ENCODE measurements at regions not wholly inside any gene's neighbourhood (a gene's known extent, or its start where the extent isn't known, plus 50 kb on each side); places are given as distances from the start of the nearest gene placed in this dataset.

GRCh38 chr2:47310801-47311560, 58.1 kb upstream of the EPCAM start:
- no peak for DNase-seq (ENCODE audit: extremely low spot score)
- POLR2A ChIA-PET = interaction anchor here (0.6 to 2.7 kb wide), 2 partner anchors 10 to 25 kb away, joined by 8 to 9 read pairs; no protein-coding TSS in a partner anchor
- TF ChIP-seq CTCF (IDR thresholded peaks at IDR 0.05; ENCODE audit: control extremely low read depth, extremely low read depth, low read depth, missing control alignments) = no peak
- CTCF ChIA-PET = interaction anchor here (1.4 to 15.4 kb wide), 4 partner anchors 10 to 331 kb away, joined by 3 to 158 read pairs (median 7); no protein-coding TSS in a partner anchor

GRCh38 chr2:47309952-47310800, 58.9 kb upstream of the EPCAM start:
- ChIA-PET CTCF (interaction anchor here (1.2 to 15.4 kb wide), 5 partner anchors 9 to 331 kb away, joined by 3 to 158 read pairs (median 7); no protein-coding TSS in a partner anchor), POLR2A (interaction anchor here (0.6 to 2.7 kb wide), 2 partner anchors 9 to 26 kb away, joined by 8 to 9 read pairs; no protein-coding TSS in a partner anchor)
- DNase-seq (ENCODE audit: extremely low spot score) = peak; percentile 88
- no peak for TF ChIP-seq CTCF (IDR thresholded peaks at IDR 0.05; ENCODE audit: control extremely low read depth, extremely low read depth, low read depth, missing control alignments)

- ChIA-PET CTCF (interaction anchor here (1.2 to 15.4 kb wide), 6 partner anchors 9 to 330 kb away, joined by 3 to 158 read pairs (median 7); no protein-coding TSS in a partner anchor), POLR2A (interaction anchor here (0.5 to 2.7 kb wide), 2 partner anchors 8 to 135 kb away, joined by 3 to 8 read pairs; no protein-coding TSS in a partner anchor)
- no peak for TF ChIP-seq CTCF (IDR thresholded peaks at IDR 0.05; ENCODE audit: control extremely low read depth, extremely low read depth, low read depth, missing control alignments)
- DNase-seq (ENCODE audit: extremely low spot score) = no peak
These were observed 59.6 kb upstream of the EPCAM start for GRCh38 chr2:47309472-47309951.

- CTCF ChIA-PET = interaction anchor here (1.1 to 15.4 kb wide), 6 partner anchors 14 to 460 kb away, joined by 4 to 158 read pairs (median 5); no protein-coding TSS in a partner anchor
- no peak for TF ChIP-seq CTCF (IDR thresholded peaks at IDR 0.05; ENCODE audit: control extremely low read depth, extremely low read depth, low read depth, missing control alignments)
- no peak for DNase-seq (ENCODE audit: extremely low spot score)
- POLR2A ChIA-PET = interaction anchor here (0.5 kb wide), 1 partner anchor 135 kb away, joined by 3 read pairs; no protein-coding TSS in a partner anchor
These were observed 62.0 kb upstream of the EPCAM start for GRCh38 chr2:47307066-47307465.

- no peak for DNase-seq (ENCODE audit: extremely low spot score)
- ChIA-PET POLR2A (no interaction called here), CTCF (interaction anchor here (1.8 to 15.4 kb wide), 2 partner anchors 13 to 17 kb away, joined by 7 to 158 read pairs; no protein-coding TSS in a partner anchor)
- no peak for TF ChIP-seq CTCF (IDR thresholded peaks at IDR 0.05; ENCODE audit: control extremely low read depth, extremely low read depth, low read depth, missing control alignments)
These were observed 64.5 kb upstream of the EPCAM start for GRCh38 chr2:47304654-47305053.

All from GM10248 (cell line).